Breast epithelium (tissue), 4 donors: ENCODE measurements at regions not wholly inside any gene's neighbourhood (a gene's known extent, or its start where the extent isn't known, plus 50 kb on each side); places are given as distances from the start of the nearest gene placed in this dataset.
"Not testable (repeated sequence)": the region's sequence is repeated elsewhere in the genome, so short reads cannot be mapped to it uniquely, and the experiment has no call there.

Source experiments
- DNase-seq, 2 donors: peaks; one replicate each; pipeline ENCODE4 v3.0.0-alpha.2; 2019; ENCODE audit warnings: low spot score in 2 of 2
- H3K27ac ChIP-seq, 2 donors: fragments of 200-600 bp; sonication (generic) in 1 of 2; one replicate each; pipeline ENCODE4 v1.5.1; 2016 to 2019; ENCODE audit warnings: mild to moderate bottlenecking in 1 of 2
- H3K27me3 ChIP-seq, 2 donors: fragments of 200-600 bp; sonication (generic) in 1 of 2; one replicate each; pipeline versions ENCODE4 v1.5.1 to v1.6.0; 2017 to 2019; ENCODE audit warnings: control low read depth in 1 of 2, mild to moderate bottlenecking in 1 of 2
- H3K36me3 ChIP-seq: fragments of 200-600 bp; one replicate; pipeline ENCODE4 v1.5.1; 2019
- H3K4me1 ChIP-seq, 2 donors: fragments of 200-600 bp; sonication (generic); one replicate each; pipeline ENCODE4 v1.5.1; 2016 to 2019; ENCODE audit warnings: control low read depth in 1 of 2
- H3K4me3 ChIP-seq, 3 donors: fragments of 200-600 bp; sonication (generic); 1 replicate in 2 of 3; 2 replicates in 1 of 3; pipeline ENCODE4 v1.5.1; 2016 to 2019; ENCODE audit warnings: mild to moderate bottlenecking in 3 of 3, moderate library complexity in 2 of 3
- H3K9me3 ChIP-seq, 2 donors: fragments of 200-600 bp; sonication (generic) in 1 of 2; one replicate each; pipeline ENCODE4 v1.5.1; 2016 to 2019; ENCODE audit warnings: control low read depth in 1 of 2
- CTCF ChIP-seq, 3 donors: fragments of 450-650 bp; IDR thresholded peaks; one replicate each; pipeline ENCODE4 v1.5.1; 2016 to 2017; ENCODE audit warnings: antibody characterized with exemption in 3 of 3, mild to moderate bottlenecking in 3 of 3, moderate library complexity in 3 of 3
- POLR2A ChIP-seq: fragments of 450-650 bp; IDR thresholded peaks from one replicate; pipeline ENCODE4 v1.6.1; 2016; ENCODE audit warnings: antibody characterized with exemption, mild to moderate bottlenecking, moderate library complexity
- POLR2AphosphoS5 ChIP-seq, 3 donors: sonication (generic); formaldehyde crosslinking; IDR thresholded peaks; one replicate each; pipeline ENCODE4 v1.6.1; 2017; ENCODE audit warnings: antibody characterized with exemption in 3 of 3
- intact Hi-C: fragments of 100-400 bp; cut with DNase I; formaldehyde crosslinking; loops from one replicate; pipeline ENCODE4 v1.15.1; 2023; ENCODE audit warnings: low total_unique reads

GRCh38 chr3:27043328-27043955 is 325.7 kb downstream of the NEK10 start:
- H3K36me3 ChIP-seq = no peaks in the 10 kb centered on the region
- no peak for TF ChIP-seq POLR2A
- no peak for TF ChIP-seq POLR2AphosphoS5 (IDR thresholded peaks at IDR 0.05)
- no peak for TF ChIP-seq CTCF (IDR thresholded peaks at IDR 0.05)
- no peaks in the 10 kb centered on the region for H3K4me1 ChIP-seq
- no peaks in the 10 kb centered on the region for H3K9me3 ChIP-seq
- intact Hi-C loops = no loop called here
- H3K4me3 ChIP-seq = no peak overlapping the region
- no peak overlapping the region for H3K27ac ChIP-seq
- no peaks in the 10 kb centered on the region for H3K27me3 ChIP-seq
- no peak for DNase-seq

GRCh38 chr3:27044931-27045481 is 324.2 kb downstream of the NEK10 start:
- intact Hi-C loops = no loop called here

GRCh38 chr3:27046351-27046750 is 322.8 kb downstream of the NEK10 start:
- no peak for DNase-seq
- TF ChIP-seq CTCF (IDR thresholded peaks at IDR 0.05) (no peak), POLR2AphosphoS5 (IDR thresholded peaks at IDR 0.05) (no peak), POLR2A (no peak)

More at GRCh38 chr3:27044931-27045481, 324.2 kb downstream of the NEK10 start:
- no peak overlapping the region for H3K4me3 ChIP-seq
- TF ChIP-seq POLR2AphosphoS5 (IDR thresholded peaks at IDR 0.05) (no peak), POLR2A (no peak), CTCF (IDR thresholded peaks at IDR 0.05) (no peak)
- H3K9me3 ChIP-seq = no peaks in the 10 kb centered on the region
- no peak overlapping the region for H3K27ac ChIP-seq
- no peaks in the 10 kb centered on the region for H3K27me3 ChIP-seq
- no peak for DNase-seq
- no peaks in the 10 kb centered on the region for H3K36me3 ChIP-seq
- H3K4me1 ChIP-seq = no peaks in the 10 kb centered on the region

GRCh38 chr3:27049792-27050191 is 319.4 kb downstream of the NEK10 start:
- DNase-seq = no peak
- TF ChIP-seq POLR2AphosphoS5 (IDR thresholded peaks at IDR 0.05) (no peak), CTCF (IDR thresholded peaks at IDR 0.05) (no peak), POLR2A (no peak)
- intact Hi-C loops = no loop called here
- H3K27ac ChIP-seq = no peak overlapping the region
- H3K36me3 ChIP-seq = no peaks in the 10 kb centered on the region
- H3K4me3 ChIP-seq = no peak overlapping the region
- H3K9me3 ChIP-seq = peaks cover 4 to 7% of the 10 kb centered on the region in 2 donors
- no peaks in the 10 kb centered on the region for H3K27me3 ChIP-seq
- H3K4me1 ChIP-seq = no peaks in the 10 kb centered on the region

More at GRCh38 chr3:27046351-27046750, 322.8 kb downstream of the NEK10 start:
- Histone ChIP-seq H3K27me3 (no peaks in the 10 kb centered on the region), H3K4me3 (no peak overlapping the region), H3K27ac (no peak overlapping the region), H3K36me3 (no peaks in the 10 kb centered on the region), H3K4me1 (no peaks in the 10 kb centered on the region), H3K9me3 (peaks cover under 1 to 2% of the 10 kb centered on the region in 2 donors)
- intact Hi-C loops = no loop called here

- peaks cover 7 to 10% of the 10 kb centered on the region in 2 donors for H3K9me3 ChIP-seq
- intact Hi-C loops, DNase-seq, H3K4me3 ChIP-seq, H3K27me3 ChIP-seq, H3K27ac ChIP-seq, H3K36me3 ChIP-seq, H3K4me1 ChIP-seq: not testable (repeated sequence)
Measured at GRCh38 chr3:27051527-27051926, 317.7 kb downstream of the NEK10 start.
